BE2C (cell line): ENCODE measurements at regions not wholly inside any gene's neighbourhood (a gene's known extent, or its start where the extent isn't known, plus 50 kb on each side); places are given as distances from the start of the nearest gene placed in this dataset.
"Not testable (repeated sequence)": the region's sequence is repeated elsewhere in the genome, so short reads cannot be mapped to it uniquely, and the experiment has no call there.

Experiments
- DNase-seq: peaks from one replicate; pipeline ENCODE4 v3.0.0-alpha.2; 2020
- H3K27me3 ChIP-seq: fragments of 250-450 bp; sonication (Bioruptor Pico); 2 replicates; pipeline ENCODE4 v1.5.1; 2020; ENCODE audit warnings: mild to moderate bottlenecking
- H3K36me3 ChIP-seq: fragments of 250-450 bp; sonication (Bioruptor Pico); 2 replicates; pipeline ENCODE4 v1.5.1; 2020; ENCODE audit warnings: mild to moderate bottlenecking
- H3K4me1 ChIP-seq: fragments of 250-450 bp; sonication (Bioruptor Pico); 2 replicates; pipeline ENCODE4 v1.5.1; 2020
- H3K4me3 ChIP-seq: 2 replicates; pipeline ENCODE4 v1.5.1; 2011; ENCODE audit warnings: low read depth, low read length
- H3K9me3 ChIP-seq: fragments of 250-450 bp; sonication (Bioruptor Pico); 2 replicates; pipeline ENCODE4 v1.5.1; 2020
- CTCF ChIP-seq: IDR thresholded peaks from 2 replicates; pipeline ENCODE4 v1.5.1; 2012; ENCODE audit warnings: mild to moderate bottlenecking, low read depth, low read length

- H3K27me3 ChIP-seq: no peaks in the 10 kb centered on the region
- DNase-seq: no peak
- H3K4me1 ChIP-seq: no peaks in the 10 kb centered on the region
- no peaks in the 10 kb centered on the region for H3K36me3 ChIP-seq
- no peak overlapping the region for H3K4me3 ChIP-seq
- no peaks in the 10 kb centered on the region for H3K9me3 ChIP-seq
- no peak for TF ChIP-seq CTCF
Observed at GRCh38 chr2:88396209-88396608, 56.3 kb downstream of the FOXI3 start.

- Histone ChIP-seq H3K36me3 (no peaks in the 10 kb centered on the region), H3K4me3 (no peak overlapping the region), H3K9me3 (no peaks in the 10 kb centered on the region), H3K27me3 (no peaks in the 10 kb centered on the region), H3K4me1 (no peaks in the 10 kb centered on the region)
- no peak for TF ChIP-seq CTCF
- DNase-seq: no peak
Observed at GRCh38 chr2:88377641-88377991, 74.9 kb downstream of the FOXI3 start.

GRCh38 chr2:88372042-88372441 is 80.5 kb downstream of the FOXI3 start:
- Histone ChIP-seq H3K4me1 (no peaks in the 10 kb centered on the region), H3K36me3 (no peaks in the 10 kb centered on the region), H3K4me3 (no peak overlapping the region), H3K27me3 (no peaks in the 10 kb centered on the region), H3K9me3 (no peaks in the 10 kb centered on the region)
- TF ChIP-seq CTCF: no peak
- DNase-seq: no peak

GRCh38 chr2:88365408-88365807 is 87.1 kb downstream of the FOXI3 start:
- H3K4me3 ChIP-seq, H3K36me3 ChIP-seq, H3K27me3 ChIP-seq, H3K4me1 ChIP-seq, DNase-seq, H3K9me3 ChIP-seq: not testable (repeated sequence)

GRCh38 chr2:88355486-88355885 is 97.0 kb downstream of the FOXI3 start:
- H3K4me1 ChIP-seq: no peaks in the 10 kb centered on the region
- H3K9me3 ChIP-seq: no peaks in the 10 kb centered on the region
- no peaks in the 10 kb centered on the region for H3K36me3 ChIP-seq
- no peak overlapping the region for H3K4me3 ChIP-seq
- H3K27me3 ChIP-seq: no peaks in the 10 kb centered on the region
- no peak for TF ChIP-seq CTCF
- no peak for DNase-seq

- no peaks in the 10 kb centered on the region for H3K36me3 ChIP-seq
- H3K4me3 ChIP-seq: no peak overlapping the region
- H3K27me3 ChIP-seq: no peaks in the 10 kb centered on the region
- H3K9me3 ChIP-seq: no peaks in the 10 kb centered on the region
- no peak for TF ChIP-seq CTCF
- no peaks in the 10 kb centered on the region for H3K4me1 ChIP-seq
- DNase-seq: no peak
Observed at GRCh38 chr2:88351249-88351601, 101.3 kb downstream of the FOXI3 start.
